Natural killer cell (primary cell): ENCODE measurements at regions not wholly inside any gene's neighbourhood (a gene's known extent, or its start where the extent isn't known, plus 50 kb on each side); places are given as distances from the start of the nearest gene placed in this dataset.
A peak's percentile ranks its signal among the peaks of the same experiment; 100 is the strongest.

Experiments used
- ATAC-seq, 3 donors: fragments of 150-1000 bp in 2 of 3; fragments of 200-7000 bp in 1 of 3; cut with Tn5 transposase; 1 replicate in 1 of 3; 2 replicates in 2 of 3; pipeline ENCODE4 v1.10.0; 2021; ENCODE audit warnings: mild to moderate bottlenecking in 2 of 3, moderate library complexity in 2 of 3
- DNase-seq, 2 donors: peaks; one replicate each; pipeline versions ENCODE4 v3.0.0 to v3.0.0-alpha.2; 2013 to 2021; ENCODE audit warnings: mixed read lengths in 1 of 2
- H3K27ac ChIP-seq: one replicate; pipeline ENCODE4 v1.5.1; 2013; ENCODE audit warnings: mild to moderate bottlenecking, low read length
- H3K27me3 ChIP-seq: one replicate; pipeline ENCODE4 v1.6.1; 2013; ENCODE audit warnings: low read length; ENCODE audit not compliant: control insufficient read depth, insufficient read depth
- H3K36me3 ChIP-seq: one replicate; pipeline ENCODE4 v1.6.1; 2013; ENCODE audit warnings: low read length; ENCODE audit not compliant: control insufficient read depth, insufficient read depth
- H3K4me1 ChIP-seq: one replicate; pipeline ENCODE4 v1.6.1; 2013; ENCODE audit warnings: low read length; ENCODE audit not compliant: control insufficient read depth, insufficient read depth
- H3K4me3 ChIP-seq: one replicate; pipeline ENCODE4 v1.5.1; 2013; ENCODE audit warnings: low read length
- H3K9me3 ChIP-seq: one replicate; pipeline ENCODE4 v1.6.1; 2013; ENCODE audit warnings: low read length; ENCODE audit not compliant: control insufficient read depth, insufficient read depth
- H3K27ac Mint-ChIP-seq, 2 donors: one replicate each; pipeline ENCODE4 v1.8.0; 2022; ENCODE audit warnings: mild to moderate bottlenecking in 2 of 2, mixed read lengths in 2 of 2, moderate library complexity in 1 of 2
- H3K27me3 Mint-ChIP-seq, 2 donors: one replicate each; pipeline ENCODE4 v1.8.0; 2022; ENCODE audit warnings: low read depth in 2 of 2, mixed read lengths in 2 of 2
- H3K36me3 Mint-ChIP-seq: one replicate; pipeline ENCODE4 v1.8.0; 2022; ENCODE audit warnings: mixed read lengths
- H3K4me1 Mint-ChIP-seq, 2 donors: one replicate each; pipeline ENCODE4 v1.8.0; 2022; ENCODE audit warnings: mixed read lengths in 2 of 2
- H3K4me3 Mint-ChIP-seq: one replicate; pipeline ENCODE4 v1.8.0; 2022; ENCODE audit warnings: mild to moderate bottlenecking, moderate library complexity, mixed read lengths
- H3K9me3 Mint-ChIP-seq, 2 donors: one replicate each; pipeline ENCODE4 v1.8.0; 2022; ENCODE audit warnings: mixed read lengths in 2 of 2
- CTCF ChIP-seq: fragments of 200-600 bp; IDR thresholded peaks from one replicate; pipeline ENCODE4 v1.8.0; 2022; ENCODE audit warnings: antibody characterized with exemption
- WGBS: methylation state at CpG from one replicate; pipeline ENCODE4 v1.1.7; 2013; ENCODE audit warnings: missing lambda C conversion rate; ENCODE audit not compliant: insufficient coverage; 5-methylcytosine and 5-hydroxymethylcytosine counted together
- intact Hi-C: fragments of 100-400 bp; cut with micrococcal nuclease; formaldehyde crosslinking; loops from one replicate; pipeline ENCODE4 v1.14.2; 2022

- no peak overlapping the region for H3K4me3 ChIP-seq
- WGBS = 80% methylated on average over 9 of the region's 10 CpGs
- H3K36me3 ChIP-seq = no peaks in the 10 kb centered on the region
- H3K4me1 ChIP-seq = peaks cover 7% of the 10 kb centered on the region
- H3K27ac ChIP-seq = no peak overlapping the region
- Mint-ChIP-seq H3K27ac (no peak overlapping the region), H3K4me3 (no peak overlapping the region), H3K27me3 (peaks cover 21 to 29% of the 10 kb centered on the region in 2 donors), H3K36me3 (no peaks in the 10 kb centered on the region), H3K9me3 (no peaks in the 10 kb centered on the region), H3K4me1 (peaks cover 0 to 4% of the 10 kb centered on the region in 2 donors)
- no peaks in the 10 kb centered on the region for H3K27me3 ChIP-seq
- no peaks in the 10 kb centered on the region for H3K9me3 ChIP-seq
- DNase-seq (no peak), ATAC-seq (no peak)
- no peak for TF ChIP-seq CTCF
- intact Hi-C loops = no loop called here
These were observed 193.3 kb downstream of the PHETA1 start for GRCh38 chr12:111175396-111176094.

GRCh38 chr12:111174961-111175345, 193.9 kb downstream of the PHETA1 start:
- H3K4me3 Mint-ChIP-seq = no peak overlapping the region
- DNase-seq (no peak), ATAC-seq (no peak)
- H3K4me1 Mint-ChIP-seq = peaks cover 0 to 5% of the 10 kb centered on the region in 2 donors
- H3K27me3 ChIP-seq = no peaks in the 10 kb centered on the region
- no peak for TF ChIP-seq CTCF
- WGBS = 19% methylated on average over 2 of the region's 3 CpGs
- no peaks in the 10 kb centered on the region for H3K36me3 ChIP-seq
- peaks cover 7% of the 10 kb centered on the region for H3K4me1 ChIP-seq
- intact Hi-C loops = no loop called here
- no peak overlapping the region for H3K27ac Mint-ChIP-seq
- no peaks in the 10 kb centered on the region for H3K36me3 Mint-ChIP-seq
- H3K27ac ChIP-seq = no peak overlapping the region
- no peak overlapping the region for H3K4me3 ChIP-seq
- H3K9me3 ChIP-seq = no peaks in the 10 kb centered on the region
- H3K9me3 Mint-ChIP-seq = no peaks in the 10 kb centered on the region
- H3K27me3 Mint-ChIP-seq = peaks cover 17 to 23% of the 10 kb centered on the region in 2 donors

- H3K4me3 ChIP-seq = no peak overlapping the region
- Mint-ChIP-seq H3K4me1 (peaks cover 0 to 5% of the 10 kb centered on the region in 2 donors), H3K27me3 (peaks cover 17 to 23% of the 10 kb centered on the region in 2 donors), H3K27ac (no peak overlapping the region), H3K9me3 (no peaks in the 10 kb centered on the region), H3K36me3 (no peaks in the 10 kb centered on the region), H3K4me3 (no peak overlapping the region)
- peaks cover 7% of the 10 kb centered on the region for H3K4me1 ChIP-seq
- H3K36me3 ChIP-seq = no peaks in the 10 kb centered on the region
- intact Hi-C loops = no loop called here
- H3K9me3 ChIP-seq = no peaks in the 10 kb centered on the region
- WGBS = 46% methylated on average over 6 of the region's 8 CpGs
- H3K27me3 ChIP-seq = no peaks in the 10 kb centered on the region
- DNase-seq (peak in 1 of 2 donors; percentile 27), ATAC-seq (no peak)
- TF ChIP-seq CTCF = no peak
- no peak overlapping the region for H3K27ac ChIP-seq
These were observed 194.5 kb downstream of the PHETA1 start for GRCh38 chr12:111174251-111174960.
